CD4-positive, alpha-beta memory T cell (primary cell): ENCODE measurements at regions not wholly inside any gene's neighbourhood (a gene's known extent, or its start where the extent isn't known, plus 50 kb on each side); places are given as distances from the start of the nearest gene placed in this dataset.

Experiments
- CTCF ChIA-PET: fragments of 350-600 bp; sonication (Branson Sonifier 250); formaldehyde crosslinking; loops from one replicate; lab custom pipeline; 2021; ENCODE audit warnings: inconsistent platforms; ENCODE audit not compliant: partially characterized antibody; lab: Charles Lee
- POLR2A ChIA-PET: fragments of 350-600 bp; sonication (Branson Sonifier 250); formaldehyde crosslinking; loops from one replicate; lab custom pipeline; 2021; ENCODE audit not compliant: partially characterized antibody; lab: Charles Lee
- DNase-seq, 5 donors: peaks; one replicate each; pipeline versions ENCODE4 v3.0.0 to v3.0.0-alpha.2; 2020 to 2022; ENCODE audit warnings: mixed read lengths in 1 of 5
- H3K27ac ChIP-seq: one replicate; pipeline ENCODE4 v1.7.0; 2013; ENCODE audit warnings: low read depth, low read length
- H3K27me3 ChIP-seq: 2 replicates; pipeline ENCODE4 v1.7.0; 2013; ENCODE audit warnings: mild to moderate bottlenecking, low read length, moderate library complexity; ENCODE audit not compliant: insufficient read depth
- H3K36me3 ChIP-seq: 2 replicates; pipeline ENCODE4 v1.7.0; 2013; ENCODE audit warnings: mild to moderate bottlenecking, low read length, moderate library complexity; ENCODE audit not compliant: insufficient read depth
- H3K4me1 ChIP-seq: 2 replicates; pipeline ENCODE4 v1.7.0; 2013; ENCODE audit warnings: mild to moderate bottlenecking, low read length, moderate library complexity; ENCODE audit not compliant: insufficient read depth
- H3K4me3 ChIP-seq, 2 donors: one replicate each; pipeline ENCODE4 v1.7.0; 2013; ENCODE audit warnings: low read length in 2 of 2, mild to moderate bottlenecking in 1 of 2
- H3K9me3 ChIP-seq, 2 donors: one replicate each; pipeline ENCODE4 v1.7.0; 2013; ENCODE audit warnings: low read length in 2 of 2, control low read depth in 1 of 2; ENCODE audit not compliant: control insufficient read depth in 1 of 2
- H3K27ac Mint-ChIP-seq, 7 donors: one replicate each; pipeline ENCODE4 v1.8.0; 2020 to 2021; ENCODE audit warnings: mixed read lengths in 7 of 7, mild to moderate bottlenecking in 6 of 7, inconsistent platforms in 3 of 7, moderate library complexity in 3 of 7
- H3K27me3 Mint-ChIP-seq, 2 donors: one replicate each; pipeline ENCODE4 v1.8.0; 2020 to 2021; ENCODE audit warnings: mixed read lengths in 2 of 2
- H3K36me3 Mint-ChIP-seq, 2 donors: one replicate each; pipeline ENCODE4 v1.8.0; 2020 to 2021; ENCODE audit warnings: mixed read lengths in 2 of 2, inconsistent platforms in 1 of 2, mild to moderate bottlenecking in 1 of 2
- H3K4me1 Mint-ChIP-seq, 4 donors: one replicate each; pipeline ENCODE4 v1.8.0; 2020 to 2021; ENCODE audit warnings: mixed read lengths in 4 of 4, mild to moderate bottlenecking in 1 of 4
- H3K4me3 Mint-ChIP-seq, 8 donors: one replicate each; pipeline ENCODE4 v1.8.0; 2020 to 2021; ENCODE audit warnings: mixed read lengths in 8 of 8, mild to moderate bottlenecking in 7 of 8, moderate library complexity in 6 of 8, inconsistent platforms in 3 of 8
- H3K9me3 Mint-ChIP-seq, 8 donors: one replicate each; pipeline ENCODE4 v1.8.0; 2020 to 2021; ENCODE audit warnings: mixed read lengths in 8 of 8, mild to moderate bottlenecking in 5 of 8, inconsistent platforms in 3 of 8, moderate library complexity in 1 of 8
- intact Hi-C: fragments of 100-400 bp; cut with micrococcal nuclease; formaldehyde crosslinking; loops from one replicate; pipeline ENCODE4 v1.15.1; 2023

DNA sequence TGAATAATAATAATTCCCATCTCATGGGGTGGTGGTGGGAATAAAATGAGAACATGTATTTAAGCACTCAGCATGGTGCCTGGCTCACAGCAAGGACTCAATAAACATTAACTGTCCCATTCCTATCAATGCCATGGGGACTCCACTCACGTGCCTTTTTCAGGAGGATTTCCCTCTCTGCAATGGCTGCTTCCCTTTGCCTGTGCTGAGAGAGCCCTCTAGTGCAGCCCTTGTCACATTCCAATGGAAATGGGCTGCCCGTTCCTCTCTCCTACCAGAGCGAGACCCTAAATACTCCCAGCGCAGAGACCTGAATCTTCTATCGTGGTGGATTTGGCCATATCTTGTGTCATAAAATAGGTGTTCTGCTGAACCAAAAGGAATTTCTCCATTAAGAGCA lies 621.5 kb upstream of the B3GAT1 start:
- no peaks in the 10 kb centered on the region for H3K9me3 ChIP-seq
- H3K4me3 ChIP-seq = no peak overlapping the region
- H3K27ac ChIP-seq = no peak overlapping the region
- H3K4me1 ChIP-seq = no peaks in the 10 kb centered on the region
- H3K27me3 ChIP-seq = peaks cover 5% of the 10 kb centered on the region
- no peak for DNase-seq
- CTCF ChIA-PET = no interaction called here
- intact Hi-C loops = no loop called here
- Mint-ChIP-seq H3K36me3 (no peaks in the 10 kb centered on the region), H3K4me3 (no peak overlapping the region), H3K4me1 (no peaks in the 10 kb centered on the region), H3K9me3 (peaks cover 0 to 4% (median 0%) of the 10 kb centered on the region in 8 donors), H3K27me3 (peaks cover 14% of the 10 kb centered on the region in 2 donors), H3K27ac (no peak overlapping the region)
- H3K36me3 ChIP-seq = no peaks in the 10 kb centered on the region
- POLR2A ChIA-PET = no interaction called here

DNA sequence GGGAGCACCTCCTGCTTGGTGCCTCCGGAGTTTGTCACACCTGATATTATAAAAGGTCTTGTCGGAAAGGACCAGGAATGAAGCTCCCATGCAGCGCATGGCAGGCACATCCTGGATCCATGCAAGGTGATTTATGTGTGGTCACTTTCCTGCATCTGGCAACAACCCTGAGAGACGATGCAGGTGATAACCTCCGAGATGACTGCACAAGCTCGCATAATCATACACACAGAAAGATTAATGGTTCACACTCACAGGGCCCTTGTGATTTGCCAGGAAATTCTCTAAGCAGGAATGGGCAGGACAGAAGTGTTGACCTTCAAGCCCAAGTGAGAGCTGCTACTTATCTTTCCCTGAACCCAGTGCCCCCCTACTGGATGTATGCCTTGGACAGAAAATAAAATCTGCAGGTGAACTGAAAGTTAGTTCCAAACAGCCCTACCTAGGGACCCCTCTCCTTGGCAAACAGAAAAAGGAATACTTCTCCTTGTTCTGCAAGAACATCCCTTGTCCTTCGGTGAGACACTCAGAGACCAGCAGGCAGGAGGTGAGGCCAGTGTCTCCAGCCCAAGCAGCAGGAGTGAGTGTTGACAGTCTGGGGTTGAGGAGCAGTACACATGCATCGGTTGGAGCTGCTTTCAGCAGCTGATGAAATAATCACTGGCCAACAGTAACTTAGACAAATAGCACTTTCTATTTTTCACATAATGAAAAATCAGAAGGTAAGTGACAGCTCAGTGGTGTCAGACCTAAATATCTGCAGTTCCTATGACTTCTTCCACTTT lies 619.4 kb upstream of the B3GAT1 start:
- Mint-ChIP-seq H3K9me3 (peaks cover 0 to 7% (median 3%) of the 10 kb centered on the region in 8 donors), H3K36me3 (no peaks in the 10 kb centered on the region), H3K4me3 (no peak overlapping the region), H3K4me1 (no peaks in the 10 kb centered on the region), H3K27ac (no peak overlapping the region), H3K27me3 (peaks cover 13 to 14% of the 10 kb centered on the region in 2 donors)
- Histone ChIP-seq H3K36me3 (no peaks in the 10 kb centered on the region), H3K27me3 (peaks cover 5% of the 10 kb centered on the region), H3K9me3 (no peaks in the 10 kb centered on the region), H3K4me3 (no peak overlapping the region), H3K4me1 (no peaks in the 10 kb centered on the region), H3K27ac (no peak overlapping the region)
- CTCF ChIA-PET = no interaction called here
- POLR2A ChIA-PET = no interaction called here
- no peak for DNase-seq
- intact Hi-C loops = no loop called here

DNA sequence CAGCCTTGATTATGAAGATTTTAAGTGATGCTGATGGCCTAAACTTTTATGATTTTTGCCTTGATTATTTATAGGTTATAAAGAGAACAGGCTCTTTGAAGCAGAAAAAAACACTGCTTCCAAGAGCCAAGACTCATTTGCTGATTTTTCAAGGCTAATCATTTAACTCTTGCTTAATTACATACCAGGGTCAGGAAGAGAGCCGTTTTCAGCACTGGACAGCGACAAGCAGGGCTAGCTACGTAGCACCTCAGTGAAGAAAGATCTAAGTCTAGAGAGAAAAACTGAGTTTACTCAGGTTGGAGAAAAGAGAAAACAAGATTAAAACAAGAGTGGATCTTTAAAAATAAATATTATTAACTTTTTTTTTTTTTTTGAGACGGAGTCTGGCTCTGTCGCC lies 615.4 kb upstream of the B3GAT1 start:
- Mint-ChIP-seq H3K36me3 (no peaks in the 10 kb centered on the region), H3K4me1 (no peaks in the 10 kb centered on the region), H3K27me3 (peaks cover 9 to 11% of the 10 kb centered on the region in 2 donors), H3K4me3 (no peak overlapping the region), H3K9me3 (peaks cover 0 to 5% (median 1%) of the 10 kb centered on the region in 8 donors), H3K27ac (peak overlapping the region in 1 of 7 donors; percentile 41)
- peaks cover 5% of the 10 kb centered on the region for H3K27me3 ChIP-seq
- intact Hi-C loops = no loop called here
- no peaks in the 10 kb centered on the region for H3K9me3 ChIP-seq
- no peak overlapping the region for H3K27ac ChIP-seq
- H3K36me3 ChIP-seq = no peaks in the 10 kb centered on the region
- CTCF ChIA-PET = no interaction called here
- POLR2A ChIA-PET = no interaction called here
- peak in 1 of 5 donors; percentile 1 for DNase-seq
- no peaks in the 10 kb centered on the region for H3K4me1 ChIP-seq
- H3K4me3 ChIP-seq = no peak overlapping the region

DNA sequence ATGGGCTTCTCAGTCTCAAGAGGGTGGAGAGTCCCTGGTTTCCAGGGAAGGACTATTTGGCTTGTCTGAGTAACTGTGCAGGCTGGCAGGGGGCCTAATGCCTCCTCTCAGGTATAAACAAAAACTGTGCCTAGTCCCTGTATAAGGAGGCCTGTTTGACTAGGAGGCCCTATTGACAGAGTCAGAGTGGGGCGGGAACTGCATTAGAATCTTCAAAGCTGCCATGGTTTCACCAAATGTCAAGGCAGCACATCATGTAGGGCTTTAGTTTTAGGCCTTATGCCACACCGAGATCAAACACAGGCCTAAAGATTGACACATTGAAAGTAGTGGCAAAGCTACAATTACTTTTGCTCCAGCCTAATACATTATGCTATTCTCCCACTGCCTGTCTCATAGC lies 611.5 kb upstream of the B3GAT1 start:
- no peaks in the 10 kb centered on the region for H3K4me1 ChIP-seq
- Mint-ChIP-seq H3K4me1 (no peaks in the 10 kb centered on the region), H3K4me3 (no peak overlapping the region), H3K27me3 (peaks cover 2 to 11% of the 10 kb centered on the region in 2 donors), H3K27ac (no peak overlapping the region), H3K9me3 (peaks cover 0 to 5% (median 1%) of the 10 kb centered on the region in 8 donors), H3K36me3 (no peaks in the 10 kb centered on the region)
- no peaks in the 10 kb centered on the region for H3K27me3 ChIP-seq
- POLR2A ChIA-PET = no interaction called here
- H3K36me3 ChIP-seq = no peaks in the 10 kb centered on the region
- H3K9me3 ChIP-seq = no peaks in the 10 kb centered on the region
- no peak for DNase-seq
- intact Hi-C loops = no loop called here
- H3K4me3 ChIP-seq = no peak overlapping the region
- H3K27ac ChIP-seq = no peak overlapping the region
- CTCF ChIA-PET = no interaction called here

DNA sequence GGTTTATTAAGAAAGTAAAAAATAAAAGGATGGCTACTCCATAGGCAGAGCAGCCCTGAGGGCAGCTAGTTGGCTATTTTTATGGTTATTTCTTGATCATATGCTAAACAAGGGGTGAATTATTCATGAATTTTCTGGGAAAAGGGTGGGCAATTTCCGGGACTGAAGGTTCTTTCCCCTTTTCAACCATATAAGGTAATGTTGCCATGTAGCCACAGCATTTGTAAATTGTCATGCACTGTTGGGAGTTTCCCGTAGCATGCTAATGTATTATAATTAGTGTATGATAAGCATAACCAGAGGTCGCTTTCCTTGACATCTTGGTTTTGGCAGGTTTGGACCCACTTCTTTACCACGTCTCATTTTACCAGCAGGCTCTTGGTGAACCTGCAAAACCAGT lies 610.4 kb upstream of the B3GAT1 start:
- DNase-seq = no peak
- intact Hi-C loops = no loop called here
- no peaks in the 10 kb centered on the region for H3K36me3 ChIP-seq
- peaks cover 2 to 11% of the 10 kb centered on the region in 2 donors for H3K27me3 Mint-ChIP-seq
- no peaks in the 10 kb centered on the region for H3K9me3 ChIP-seq
- H3K4me1 ChIP-seq = no peaks in the 10 kb centered on the region
- H3K27ac Mint-ChIP-seq = no peak overlapping the region
- H3K4me1 Mint-ChIP-seq = no peaks in the 10 kb centered on the region
- H3K4me3 Mint-ChIP-seq = no peak overlapping the region
- H3K27ac ChIP-seq = no peak overlapping the region
- ChIA-PET POLR2A (no interaction called here), CTCF (no interaction called here)
- no peaks in the 10 kb centered on the region for H3K36me3 Mint-ChIP-seq
- H3K27me3 ChIP-seq = no peaks in the 10 kb centered on the region
- no peak overlapping the region for H3K4me3 ChIP-seq
- peaks cover 0 to 4% (median under 1%) of the 10 kb centered on the region in 8 donors for H3K9me3 Mint-ChIP-seq

DNA sequence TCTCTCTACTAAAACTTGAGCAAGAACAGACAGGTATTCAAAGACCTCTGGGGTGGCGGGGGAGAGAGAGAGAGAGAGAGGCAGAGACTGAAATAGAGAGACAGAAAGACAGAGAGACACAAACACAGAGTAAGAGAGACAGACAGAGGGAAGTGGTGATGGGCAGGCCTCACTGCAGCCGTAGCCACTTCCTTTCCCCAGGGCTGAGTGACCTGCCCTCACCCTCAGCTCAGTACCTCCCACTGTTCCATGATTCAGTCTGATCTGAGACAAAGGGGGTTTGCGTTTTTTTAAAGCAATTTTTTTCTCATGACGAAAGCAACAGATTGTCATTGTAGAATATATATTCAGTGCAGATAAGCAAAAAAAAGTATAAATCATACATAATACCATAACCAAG lies 607.9 kb upstream of the B3GAT1 start:
- H3K4me1 ChIP-seq = no peaks in the 10 kb centered on the region
- Mint-ChIP-seq H3K4me3 (no peak overlapping the region), H3K4me1 (no peaks in the 10 kb centered on the region), H3K36me3 (no peaks in the 10 kb centered on the region), H3K9me3 (peaks cover 0 to 4% (median 0%) of the 10 kb centered on the region in 8 donors), H3K27me3 (peaks cover 2 to 8% of the 10 kb centered on the region in 2 donors), H3K27ac (no peak overlapping the region)
- CTCF ChIA-PET = no interaction called here
- H3K9me3 ChIP-seq = no peaks in the 10 kb centered on the region
- H3K27me3 ChIP-seq = no peaks in the 10 kb centered on the region
- no peak for DNase-seq
- H3K27ac ChIP-seq = no peak overlapping the region
- intact Hi-C loops = no loop called here
- no peak overlapping the region for H3K4me3 ChIP-seq
- no peaks in the 10 kb centered on the region for H3K36me3 ChIP-seq
- POLR2A ChIA-PET = no interaction called here

DNA sequence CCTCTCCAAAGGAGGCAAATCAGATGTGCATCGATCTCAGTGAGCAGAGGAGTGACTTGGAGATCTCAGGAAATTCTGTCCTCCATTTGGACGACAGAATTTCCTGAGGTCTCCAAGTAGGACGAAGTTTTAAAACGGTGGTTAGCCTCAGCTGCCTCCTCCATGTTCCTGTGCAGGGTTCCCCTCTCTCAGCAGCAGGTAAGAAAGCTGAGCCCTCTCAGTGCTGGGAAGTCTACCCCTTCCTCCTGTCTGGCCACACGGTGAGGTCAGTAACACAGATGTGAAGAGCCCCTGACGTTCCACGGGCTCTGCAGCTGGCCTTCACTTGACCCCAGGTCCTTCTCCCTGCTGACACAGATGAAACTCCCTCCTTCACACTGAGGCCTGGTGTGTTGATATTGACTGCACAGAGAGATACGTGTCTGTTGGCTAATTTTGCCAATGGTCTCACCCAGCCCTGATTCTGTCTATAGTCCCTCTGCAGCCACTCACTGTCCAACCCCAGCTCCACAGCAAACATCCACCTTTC lies 607.4 kb upstream of the B3GAT1 start:
- H3K9me3 Mint-ChIP-seq = peaks cover 0 to 4% (median under 1%) of the 10 kb centered on the region in 8 donors
- no peak overlapping the region for H3K27ac Mint-ChIP-seq
- POLR2A ChIA-PET = no interaction called here
- intact Hi-C loops = no loop called here
- Histone ChIP-seq H3K4me1 (no peaks in the 10 kb centered on the region), H3K36me3 (no peaks in the 10 kb centered on the region), H3K27ac (no peak overlapping the region), H3K4me3 (no peak overlapping the region), H3K27me3 (no peaks in the 10 kb centered on the region), H3K9me3 (no peaks in the 10 kb centered on the region)
- peaks cover 3 to 12% of the 10 kb centered on the region in 2 donors for H3K27me3 Mint-ChIP-seq
- no peak for DNase-seq
- H3K4me1 Mint-ChIP-seq = no peaks in the 10 kb centered on the region
- no peaks in the 10 kb centered on the region for H3K36me3 Mint-ChIP-seq
- no peak overlapping the region for H3K4me3 Mint-ChIP-seq
- CTCF ChIA-PET = no interaction called here
